GM19328 (cell line): ENCODE measurements at regions not wholly inside any gene's neighbourhood (a gene's known extent, or its start where the extent isn't known, plus 50 kb on each side); places are given as distances from the start of the nearest gene placed in this dataset.

Experiments used
- ATAC-seq: cut with Tn5 transposase; IDR thresholded peaks from one replicate; pipeline ENCODE4 v1.9.1; 2021; ENCODE audit warnings: mild to moderate bottlenecking, moderate library complexity; ENCODE audit not compliant: unreplicated experiment

- ATAC-seq = no peak
These were observed 118.7 kb downstream of the VAPA start for GRCh38 chr18:10032331-10033015.

- ATAC-seq = no peak
These were observed 119.2 kb downstream of the VAPA start for GRCh38 chr18:10033016-10033399.

GRCh38 chr18:10035281-10035991, 121.6 kb downstream of the VAPA start:
- ATAC-seq = no peak

GRCh38 chr18:10036479-10036878, 122.7 kb downstream of the VAPA start:
- ATAC-seq = no peak

GRCh38 chr18:10037181-10037580, 123.4 kb downstream of the VAPA start:
- ATAC-seq = no peak

- no peak for ATAC-seq
These were observed 124.5 kb downstream of the VAPA start for GRCh38 chr18:10038268-10038667.

- no peak for ATAC-seq
These were observed 126.6 kb downstream of the VAPA start for GRCh38 chr18:10040287-10041011.

- ATAC-seq = no peak
These were observed 127.4 kb downstream of the VAPA start for GRCh38 chr18:10041180-10041579.

GRCh38 chr18:10042492-10042891, 128.7 kb downstream of the VAPA start:
- ATAC-seq = no peak

- no peak for ATAC-seq
These were observed 130.2 kb downstream of the VAPA start for GRCh38 chr18:10044054-10044453.

- ATAC-seq = no peak
These were observed 131.6 kb downstream of the VAPA start for GRCh38 chr18:10045296-10045891.

- no peak for ATAC-seq
These were observed 132.5 kb downstream of the VAPA start for GRCh38 chr18:10046178-10046807.

- ATAC-seq = no peak
These were observed 133.4 kb downstream of the VAPA start for GRCh38 chr18:10047237-10047636.

- ATAC-seq = no peak
These were observed 135.9 kb downstream of the VAPA start for GRCh38 chr18:10049747-10050146.

GRCh38 chr18:10050956-10051355, 137.1 kb downstream of the VAPA start:
- ATAC-seq = no peak

GRCh38 chr18:10051877-10052631, 138.2 kb downstream of the VAPA start:
- ATAC-seq = no peak

GRCh38 chr18:10052871-10053270, 139.1 kb downstream of the VAPA start:
- ATAC-seq = no peak

GRCh38 chr18:10053861-10054260, 140.0 kb downstream of the VAPA start:
- no peak for ATAC-seq

GRCh38 chr18:10054366-10054765, 140.6 kb downstream of the VAPA start:
- ATAC-seq = no peak

- ATAC-seq = no peak
These were observed 141.4 kb downstream of the VAPA start for GRCh38 chr18:10055125-10055750.
